Tibial artery (tissue), 4 donors: ENCODE measurements at regions not wholly inside any gene's neighbourhood (a gene's known extent, or its start where the extent isn't known, plus 50 kb on each side); places are given as distances from the start of the nearest gene placed in this dataset.

ENCODE experiments used
- DNase-seq, 2 donors: peaks; one replicate each; pipeline ENCODE4 v3.0.0-alpha.2; 2019
- H3K27ac ChIP-seq, 2 donors: fragments of 200-600 bp; sonication (generic) in 1 of 2; 1 replicate in 1 of 2; 2 replicates in 1 of 2; pipeline ENCODE4 v1.5.1; 2018 to 2019; ENCODE audit warnings: mild to moderate bottlenecking in 1 of 2
- H3K27me3 ChIP-seq, 2 donors: fragments of 200-600 bp; sonication (generic) in 1 of 2; one replicate each; pipeline versions ENCODE4 v1.5.1 to v1.6.0; 2016 to 2019
- H3K36me3 ChIP-seq, 3 donors: fragments of 200-600 bp; sonication (generic) in 2 of 3; one replicate each; pipeline ENCODE4 v1.5.1; 2016 to 2019; ENCODE audit warnings: mild to moderate bottlenecking in 2 of 3
- H3K4me1 ChIP-seq, 4 donors: fragments of 200-600 bp; sonication (generic) in 2 of 4; 1 replicate in 3 of 4; 2 replicates in 1 of 4; pipeline ENCODE4 v1.5.1; 2016 to 2019
- H3K4me3 ChIP-seq, 2 donors: fragments of 200-600 bp; sonication (generic) in 1 of 2; 1 replicate in 1 of 2; 2 replicates in 1 of 2; pipeline ENCODE4 v1.5.1; 2018 to 2019; ENCODE audit warnings: mild to moderate bottlenecking in 2 of 2
- H3K9me3 ChIP-seq, 3 donors: fragments of 200-600 bp; sonication (generic) in 1 of 3; one replicate each; pipeline ENCODE4 v1.5.1; 2016 to 2019
- intact Hi-C: fragments of 100-400 bp; cut with DNase I; formaldehyde crosslinking; loops from one replicate; pipeline ENCODE4 v1.15.0; 2023; ENCODE audit warnings: low total_unique reads
- TF ChIP-seq, protein P1 (sequence below), 2 experiments: fragments of 200-600 bp in 1 of 2; fragments of 450-650 bp in 1 of 2; IDR thresholded peaks; one replicate each; pipeline ENCODE4 v1.5.1; 2017 to 2019; ENCODE audit warnings: antibody characterized with exemption in 2 of 2, mild to moderate bottlenecking in 1 of 2, moderate library complexity in 1 of 2

DNA sequence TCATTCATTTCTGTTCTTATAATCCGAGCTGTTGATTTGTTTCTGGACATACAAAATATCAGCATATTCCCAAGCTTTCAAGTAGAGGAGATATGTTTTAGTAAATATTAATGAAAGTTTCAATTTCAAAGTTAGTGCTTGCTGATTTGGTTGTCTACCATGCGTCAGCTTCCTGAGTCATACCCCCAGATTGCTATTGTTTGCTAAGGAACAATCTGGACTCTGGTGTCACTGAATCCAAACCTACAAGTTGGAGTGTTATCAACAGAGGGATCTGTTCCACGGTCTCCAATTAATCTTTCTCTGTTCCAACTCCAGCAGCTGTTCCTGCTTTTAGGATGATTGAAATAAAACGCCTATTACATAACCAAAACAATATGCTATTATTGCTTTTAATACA lies 96.1 kb upstream of the FAM9A start:
- H3K9me3 ChIP-seq = no peaks in the 10 kb centered on the region
- H3K27ac ChIP-seq = no peak overlapping the region
- no peak overlapping the region for H3K4me3 ChIP-seq
- TF ChIP-seq, protein P1, sequence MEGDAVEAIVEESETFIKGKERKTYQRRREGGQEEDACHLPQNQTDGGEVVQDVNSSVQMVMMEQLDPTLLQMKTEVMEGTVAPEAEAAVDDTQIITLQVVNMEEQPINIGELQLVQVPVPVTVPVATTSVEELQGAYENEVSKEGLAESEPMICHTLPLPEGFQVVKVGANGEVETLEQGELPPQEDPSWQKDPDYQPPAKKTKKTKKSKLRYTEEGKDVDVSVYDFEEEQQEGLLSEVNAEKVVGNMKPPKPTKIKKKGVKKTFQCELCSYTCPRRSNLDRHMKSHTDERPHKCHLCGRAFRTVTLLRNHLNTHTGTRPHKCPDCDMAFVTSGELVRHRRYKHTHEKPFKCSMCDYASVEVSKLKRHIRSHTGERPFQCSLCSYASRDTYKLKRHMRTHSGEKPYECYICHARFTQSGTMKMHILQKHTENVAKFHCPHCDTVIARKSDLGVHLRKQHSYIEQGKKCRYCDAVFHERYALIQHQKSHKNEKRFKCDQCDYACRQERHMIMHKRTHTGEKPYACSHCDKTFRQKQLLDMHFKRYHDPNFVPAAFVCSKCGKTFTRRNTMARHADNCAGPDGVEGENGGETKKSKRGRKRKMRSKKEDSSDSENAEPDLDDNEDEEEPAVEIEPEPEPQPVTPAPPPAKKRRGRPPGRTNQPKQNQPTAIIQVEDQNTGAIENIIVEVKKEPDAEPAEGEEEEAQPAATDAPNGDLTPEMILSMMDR (IDR thresholded peaks at IDR 0.05) = no peak
- H3K27me3 ChIP-seq = no peaks in the 10 kb centered on the region
- no peaks in the 10 kb centered on the region for H3K36me3 ChIP-seq
- no peaks in the 10 kb centered on the region for H3K4me1 ChIP-seq
- no peak for DNase-seq
- intact Hi-C loops = no loop called here

DNA sequence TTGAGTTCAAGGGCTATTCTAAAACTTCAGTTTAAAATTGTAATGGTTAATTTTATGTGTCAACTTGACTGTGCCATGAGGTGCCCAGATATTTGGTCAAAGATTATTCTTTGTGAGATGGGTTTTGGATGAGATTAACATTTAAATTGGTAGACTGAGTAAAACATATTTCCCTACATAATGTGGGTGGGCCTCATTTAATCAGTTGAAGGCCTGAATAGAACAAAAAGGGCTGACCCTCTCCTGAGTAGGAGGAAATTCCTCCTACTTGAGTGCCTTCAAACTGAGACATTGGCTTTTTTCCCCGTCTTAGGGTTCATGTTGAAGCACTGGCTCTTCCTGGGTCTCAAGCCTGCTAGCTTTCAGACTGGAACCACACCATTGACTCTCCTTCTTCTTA lies 89.6 kb upstream of the FAM9A start:
- intact Hi-C loops = no loop called here
- no peak for DNase-seq
- Histone ChIP-seq H3K36me3 (no peaks in the 10 kb centered on the region), H3K27me3 (no peaks in the 10 kb centered on the region), H3K27ac (no peak overlapping the region), H3K4me1 (peaks cover 0 to 14% (median 0%) of the 10 kb centered on the region in 4 donors), H3K4me3 (no peak overlapping the region), H3K9me3 (peaks cover 0 to 4% (median 0%) of the 10 kb centered on the region in 3 donors)
- TF ChIP-seq, protein P1 (IDR thresholded peaks at IDR 0.05) = no peak

DNA sequence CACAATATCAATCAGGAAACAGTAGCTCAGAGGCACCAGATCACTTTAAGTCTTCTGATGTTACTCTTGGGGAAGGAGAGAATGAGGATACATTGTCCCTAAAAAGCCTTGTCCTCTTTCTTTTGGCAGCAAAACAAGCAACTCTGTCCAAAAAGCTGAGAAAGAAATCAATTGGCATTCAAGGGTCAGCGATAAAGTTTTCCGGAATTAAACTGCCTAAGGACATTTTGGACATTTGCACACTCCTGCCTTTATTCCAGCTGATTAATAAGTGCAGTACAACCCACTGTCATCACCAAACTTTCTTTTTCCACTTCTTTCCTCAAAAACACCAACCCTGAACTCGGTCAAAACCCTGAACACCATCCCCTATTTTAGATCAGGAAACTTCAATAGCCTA lies 85.8 kb upstream of the FAM9A start:
- TF ChIP-seq, protein P1 (IDR thresholded peaks at IDR 0.05) = no peak
- H3K9me3 ChIP-seq = peaks cover 0 to 4% (median 0%) of the 10 kb centered on the region in 3 donors
- no peak for DNase-seq
- intact Hi-C loops = no loop called here
- H3K36me3 ChIP-seq = no peaks in the 10 kb centered on the region
- H3K4me3 ChIP-seq = no peak overlapping the region
- peaks cover 0 to 14% (median 0%) of the 10 kb centered on the region in 4 donors for H3K4me1 ChIP-seq
- H3K27me3 ChIP-seq = no peaks in the 10 kb centered on the region
- H3K27ac ChIP-seq = no peak overlapping the region

DNA sequence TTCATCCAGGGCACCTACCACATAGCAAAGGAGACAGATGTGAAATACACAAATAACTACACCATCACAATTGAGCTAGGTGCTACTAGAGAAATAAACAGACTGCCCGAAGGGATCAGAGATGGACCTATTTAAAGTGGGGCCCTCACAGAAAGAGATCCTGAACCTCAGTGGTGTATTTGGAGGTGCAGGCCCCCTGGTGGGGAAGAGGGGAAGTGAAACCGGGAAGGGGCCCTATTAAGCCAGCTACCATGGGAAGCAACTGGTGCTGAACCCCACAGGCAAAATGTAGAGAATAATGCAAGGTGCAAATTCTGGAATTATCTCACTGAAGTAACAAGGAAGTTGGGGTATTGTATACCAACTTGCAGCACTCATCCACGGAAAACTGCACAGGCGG lies 78.6 kb upstream of the FAM9A start:
- DNase-seq = no peak
- Histone ChIP-seq H3K4me3 (no peak overlapping the region), H3K27ac (no peak overlapping the region), H3K36me3 (no peaks in the 10 kb centered on the region), H3K9me3 (no peaks in the 10 kb centered on the region), H3K4me1 (no peaks in the 10 kb centered on the region), H3K27me3 (no peaks in the 10 kb centered on the region)
- TF ChIP-seq, protein P1 (IDR thresholded peaks at IDR 0.05) = peak in 1 of 2 experiments; percentile 17
- intact Hi-C loops = no loop called here

DNA sequence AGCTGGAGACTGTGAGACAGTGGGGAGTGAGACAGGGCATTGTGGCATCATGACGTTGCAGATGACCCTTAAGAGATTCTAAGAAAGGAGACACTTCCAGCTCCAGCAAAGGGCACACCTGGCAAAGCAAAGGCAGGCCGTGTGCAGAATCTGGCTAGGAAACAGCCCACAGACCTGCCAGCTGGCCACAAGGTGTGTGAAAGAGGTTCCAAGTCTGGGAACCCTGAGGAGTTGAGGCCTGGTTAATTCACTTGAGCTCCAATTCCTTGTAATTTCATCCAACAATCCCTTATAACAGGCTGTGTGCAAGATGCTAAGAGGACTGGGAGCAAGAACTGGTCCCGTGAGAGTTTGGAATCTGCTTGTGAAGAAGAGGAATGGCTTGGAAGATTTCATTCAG lies 72.8 kb upstream of the FAM9A start:
- no peaks in the 10 kb centered on the region for H3K36me3 ChIP-seq
- H3K9me3 ChIP-seq = no peaks in the 10 kb centered on the region
- intact Hi-C loops = no loop called here
- peaks cover 0 to 17% (median 0%) of the 10 kb centered on the region in 4 donors for H3K4me1 ChIP-seq
- TF ChIP-seq, protein P1 (IDR thresholded peaks at IDR 0.05) = no peak
- no peak for DNase-seq
- H3K27me3 ChIP-seq = no peaks in the 10 kb centered on the region
- no peak overlapping the region for H3K4me3 ChIP-seq
- H3K27ac ChIP-seq = no peak overlapping the region

DNA sequence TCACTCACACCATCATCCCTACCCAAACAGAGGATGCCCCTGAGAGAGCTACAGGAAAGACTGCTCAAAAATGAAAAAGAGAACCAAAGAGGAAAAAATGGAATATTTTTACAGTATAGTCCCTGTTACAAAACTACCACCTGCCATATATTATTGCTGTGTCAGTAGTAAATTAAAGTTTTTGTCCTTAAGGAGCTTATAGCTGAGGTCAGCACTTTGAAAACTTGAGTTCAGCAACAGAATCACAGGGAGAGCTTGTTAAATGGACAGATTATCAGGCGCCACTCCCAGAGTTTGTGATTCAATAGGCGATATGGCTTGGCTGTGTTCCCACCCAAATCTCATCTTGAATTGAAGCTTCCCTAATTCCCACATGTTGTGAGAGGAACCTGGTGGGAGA lies 71.9 kb upstream of the FAM9A start:
- Histone ChIP-seq H3K9me3 (no peaks in the 10 kb centered on the region), H3K27me3 (no peaks in the 10 kb centered on the region), H3K4me1 (peaks cover 0 to 17% (median 0%) of the 10 kb centered on the region in 4 donors), H3K36me3 (no peaks in the 10 kb centered on the region), H3K27ac (no peak overlapping the region), H3K4me3 (no peak overlapping the region)
- intact Hi-C loops = no loop called here
- no peak for DNase-seq
- TF ChIP-seq, protein P1 (IDR thresholded peaks at IDR 0.05) = no peak
